CD4-positive, alpha-beta T cell treated with Interleukin-4 for 4 hours (primary cell): ENCODE measurements at regions not wholly inside any gene's neighbourhood (a gene's known extent, or its start where the extent isn't known, plus 50 kb on each side); places are given as distances from the start of the nearest gene placed in this dataset.

Experiments used
- DNase-seq: peaks from one replicate; pipeline ENCODE4 v3.0.0-alpha.2; 2020

DNA sequence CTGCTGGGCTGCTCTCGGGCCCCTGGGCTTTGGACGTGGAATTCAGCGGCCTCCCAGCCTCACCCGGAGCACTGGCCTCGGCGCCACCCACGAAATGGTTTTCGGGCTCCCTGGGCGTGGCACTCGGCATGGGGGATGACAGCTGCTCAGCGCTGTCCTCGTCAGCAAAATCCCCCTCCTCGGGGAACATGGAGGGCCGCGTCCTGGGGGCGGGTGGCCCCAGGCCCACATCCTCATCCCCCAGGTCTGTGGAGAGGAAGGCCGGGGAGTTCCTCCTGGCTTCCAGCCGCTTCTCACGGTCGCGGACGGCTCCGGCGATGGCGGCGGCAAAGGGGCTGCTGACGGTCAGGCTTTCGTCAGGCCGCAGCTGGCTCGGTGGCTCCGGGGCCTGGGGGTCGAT, 88.4 kb downstream of the CTTN start:
- no peak for DNase-seq

DNA sequence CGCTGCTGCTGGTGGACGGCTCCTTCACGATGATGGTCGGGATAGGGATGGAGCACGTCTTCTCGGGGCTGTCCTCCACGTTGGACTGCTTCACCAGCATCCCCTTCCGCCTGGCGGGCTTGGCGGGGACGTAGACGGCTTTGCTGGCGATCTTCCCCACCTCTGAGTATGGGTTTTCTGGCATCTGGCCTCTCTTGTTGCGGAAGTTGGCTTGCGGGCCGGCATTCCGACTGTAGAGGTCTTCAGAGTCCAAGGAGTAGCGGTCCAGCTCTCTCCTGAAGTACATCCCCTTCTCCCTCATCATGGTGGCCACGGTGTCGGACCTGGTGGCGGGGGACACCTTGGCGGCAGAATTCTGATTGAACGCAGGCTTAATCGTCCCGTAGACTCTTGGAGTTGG, 88.8 kb downstream of the CTTN start:
- DNase-seq: no peak

DNA sequence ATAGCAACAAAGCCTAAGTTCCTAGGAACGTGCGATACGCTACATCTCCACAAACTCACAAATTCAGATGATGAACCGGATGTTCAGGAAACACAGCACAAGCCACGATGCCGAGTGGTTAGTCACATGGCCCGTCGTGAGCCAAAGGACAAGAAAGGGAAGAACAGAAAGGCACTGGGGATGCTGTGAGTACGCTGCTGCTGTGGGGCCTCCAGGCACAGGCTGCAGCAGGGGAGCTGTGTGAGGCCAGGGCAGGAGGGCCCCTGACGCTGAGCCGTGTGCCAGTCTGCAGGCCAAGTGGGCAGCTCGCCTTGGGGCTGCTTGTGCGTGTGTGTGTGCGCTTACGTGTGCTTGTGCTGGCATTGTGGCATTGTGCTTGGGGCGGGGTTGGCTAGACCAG, 89.4 kb downstream of the CTTN start:
- no peak for DNase-seq

DNA sequence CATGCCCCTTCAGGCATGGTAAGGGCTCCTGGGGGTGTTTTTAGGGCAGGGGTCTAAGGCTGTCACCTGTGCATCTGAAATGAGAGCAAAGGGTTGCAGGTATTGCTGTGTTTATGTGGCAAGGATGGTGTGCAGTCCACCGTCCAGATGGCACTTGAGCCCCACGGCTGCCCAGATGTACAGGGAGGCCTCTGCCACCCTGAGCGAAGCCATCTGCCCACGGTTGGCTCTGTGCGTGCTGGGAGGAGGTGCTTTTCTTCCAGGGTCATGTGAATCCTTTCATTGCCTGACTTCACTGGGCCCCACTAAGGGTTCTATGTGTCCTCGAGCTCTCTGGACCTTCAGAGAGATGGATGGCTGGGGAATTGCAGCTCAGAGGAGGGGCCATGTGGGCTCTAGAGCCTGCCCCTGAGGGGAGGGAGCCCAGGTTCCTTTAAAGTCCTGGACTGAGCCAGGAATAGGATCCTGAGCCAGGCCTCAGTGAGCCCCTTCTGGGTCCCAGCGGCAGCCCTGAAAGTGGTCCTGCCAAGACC, 89.9 kb downstream of the CTTN start:
- DNase-seq: no peak

DNA sequence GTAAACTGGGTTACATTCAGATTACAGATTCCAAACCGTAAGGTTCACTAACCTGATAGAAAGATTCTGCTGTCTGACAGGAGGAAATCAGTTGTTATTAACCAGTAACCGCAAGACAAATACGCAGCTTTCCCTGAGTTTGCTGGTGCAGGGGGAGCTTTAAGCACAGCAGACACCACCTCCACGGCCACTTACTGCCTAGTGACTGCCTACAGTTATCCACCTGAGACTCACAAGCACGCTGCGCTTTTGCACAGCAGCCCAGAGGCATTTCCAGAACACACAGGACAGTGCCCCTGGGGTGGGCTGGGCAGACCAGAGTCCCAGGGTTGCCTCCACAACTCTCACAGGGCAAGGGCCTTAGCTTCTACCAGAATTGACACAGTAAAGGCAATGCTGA, 90.9 kb downstream of the CTTN start:
- DNase-seq: no peak

DNA sequence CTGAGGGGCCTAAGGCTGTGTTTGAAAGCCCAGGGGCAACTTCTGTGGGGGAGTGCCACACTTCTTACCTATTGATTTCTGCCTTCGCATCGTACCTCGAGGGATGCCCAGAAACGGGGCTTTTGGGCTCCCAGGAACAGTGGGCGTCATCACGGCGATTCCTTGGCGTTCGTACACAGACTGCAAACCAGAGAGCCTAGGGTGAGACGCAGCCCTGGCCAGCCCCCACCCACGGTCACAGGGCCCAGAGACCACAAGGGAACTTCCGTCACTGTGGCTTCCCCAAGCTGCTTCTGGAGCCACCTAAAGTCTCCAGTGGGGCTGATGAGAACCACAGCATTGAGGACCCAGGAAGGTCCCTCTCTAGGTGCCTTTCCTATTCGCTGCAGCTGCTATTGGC, 91.9 kb downstream of the CTTN start:
- DNase-seq: no peak

DNA sequence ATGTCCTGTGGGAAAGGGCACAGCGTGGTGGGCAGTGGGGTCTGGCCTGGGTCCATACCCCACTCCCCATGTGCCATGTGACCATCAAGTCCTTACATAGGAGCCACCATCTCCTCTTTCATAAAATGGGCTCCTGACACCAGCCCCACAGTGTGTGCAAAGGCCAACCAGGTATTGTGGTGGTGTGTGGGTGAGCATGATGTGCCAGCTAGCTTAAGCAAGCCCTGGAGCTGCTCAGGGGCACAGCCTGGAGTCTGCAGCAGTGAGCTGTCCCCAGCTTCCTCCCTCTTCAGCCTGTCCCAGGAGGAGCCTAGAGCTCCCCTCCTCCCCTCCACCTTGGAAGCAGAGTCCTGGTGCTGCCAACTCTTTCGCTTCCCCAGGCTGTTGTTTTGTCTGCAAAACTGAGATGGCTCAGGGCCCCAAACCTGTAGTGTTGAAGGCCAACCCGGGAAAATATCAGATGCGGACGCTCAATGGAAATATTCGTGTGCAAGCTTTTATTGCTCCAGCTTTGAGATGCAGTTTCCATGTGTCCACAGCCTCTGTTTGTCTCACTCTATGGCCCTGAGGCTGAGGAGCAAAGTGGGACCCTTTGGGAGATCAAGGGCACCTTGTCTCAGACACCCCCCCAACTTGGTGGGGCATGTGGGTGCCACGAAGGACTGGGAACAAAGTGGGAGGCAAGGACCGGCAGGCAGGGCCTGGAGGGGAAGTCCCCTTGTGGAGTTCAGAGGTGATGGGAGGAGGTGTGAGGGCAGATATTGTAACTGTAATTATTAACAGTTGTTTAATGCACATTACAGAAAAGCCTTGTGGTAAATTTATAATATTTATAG, 92.6 kb downstream of the CTTN start:
- no peak for DNase-seq

DNA sequence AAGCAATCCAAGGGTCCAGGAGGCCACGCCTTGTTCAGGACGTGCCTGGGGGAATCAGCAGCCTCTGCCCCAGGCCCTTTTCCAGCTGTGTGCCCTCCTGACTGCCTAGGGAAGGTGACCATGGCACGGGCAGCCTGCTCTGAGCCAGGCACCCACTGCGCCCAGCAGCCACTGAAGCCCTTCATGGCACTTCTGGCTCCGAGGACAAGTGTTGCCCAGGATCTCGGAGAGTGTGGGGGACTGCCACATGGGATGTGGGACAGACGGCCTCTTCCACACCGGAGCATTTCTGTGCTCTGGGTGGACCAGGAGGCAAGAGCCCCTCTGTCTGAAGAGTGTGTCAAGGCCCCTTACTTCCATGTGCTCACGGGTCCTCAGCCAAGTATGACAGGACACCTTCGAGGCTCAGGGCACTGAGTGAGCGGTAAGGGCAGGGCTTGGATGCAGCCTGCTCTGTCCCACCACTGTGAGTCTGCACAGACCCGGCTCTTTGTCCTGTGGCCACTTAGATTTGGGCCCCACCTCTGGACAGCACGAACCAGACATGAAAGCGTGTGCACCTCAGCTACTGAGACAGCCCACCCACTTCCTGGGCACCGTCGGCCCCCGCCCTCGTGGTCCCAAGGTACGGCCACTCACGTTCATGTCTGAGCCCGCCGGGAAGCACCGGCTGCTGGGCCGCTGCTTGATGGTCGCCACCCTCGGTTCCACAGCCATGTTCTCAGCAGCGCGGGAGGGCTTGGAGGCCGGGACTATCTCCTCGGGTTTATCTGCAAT, 93.6 kb downstream of the CTTN start:
- DNase-seq: no peak

DNA sequence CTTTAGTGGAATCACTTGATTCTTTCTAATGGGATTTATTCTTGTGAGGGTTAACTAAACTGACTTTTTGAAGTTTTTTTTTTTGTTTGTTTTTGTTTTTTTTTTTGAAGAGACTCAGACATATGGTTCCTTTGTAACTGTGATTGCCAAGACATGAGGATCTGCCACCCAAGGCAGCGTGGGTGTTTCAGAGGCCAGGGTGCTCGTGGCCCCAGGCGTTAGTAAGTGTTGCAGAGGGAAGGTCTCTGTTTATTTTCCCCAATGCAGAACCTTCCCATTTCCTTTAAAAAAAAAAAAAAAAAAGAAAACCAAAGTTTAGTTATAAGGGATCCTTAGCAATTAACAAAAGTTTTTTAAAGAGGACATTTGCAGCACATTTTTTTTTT, 94.8 kb downstream of the CTTN start:
- no peak for DNase-seq

DNA sequence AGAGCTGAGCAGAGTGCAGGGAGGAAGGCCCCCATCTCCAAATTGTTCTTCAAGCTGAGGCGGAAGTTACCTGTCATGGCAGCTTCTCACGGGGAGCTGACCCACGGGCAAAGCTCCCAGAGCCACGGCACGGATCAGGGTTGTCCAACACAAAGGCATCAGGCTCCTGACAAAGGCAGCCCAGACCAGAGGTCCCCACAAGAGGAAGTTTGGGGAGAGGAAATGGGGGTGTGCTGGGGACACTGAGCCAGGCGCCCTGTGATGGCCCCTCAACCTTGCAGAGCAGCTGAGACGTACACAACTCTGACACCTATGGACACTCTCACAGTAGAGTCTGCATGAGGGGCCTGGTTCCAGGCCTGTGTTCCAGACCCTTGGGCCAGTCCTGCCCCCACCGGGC, 95.6 kb downstream of the CTTN start:
- no peak for DNase-seq

DNA sequence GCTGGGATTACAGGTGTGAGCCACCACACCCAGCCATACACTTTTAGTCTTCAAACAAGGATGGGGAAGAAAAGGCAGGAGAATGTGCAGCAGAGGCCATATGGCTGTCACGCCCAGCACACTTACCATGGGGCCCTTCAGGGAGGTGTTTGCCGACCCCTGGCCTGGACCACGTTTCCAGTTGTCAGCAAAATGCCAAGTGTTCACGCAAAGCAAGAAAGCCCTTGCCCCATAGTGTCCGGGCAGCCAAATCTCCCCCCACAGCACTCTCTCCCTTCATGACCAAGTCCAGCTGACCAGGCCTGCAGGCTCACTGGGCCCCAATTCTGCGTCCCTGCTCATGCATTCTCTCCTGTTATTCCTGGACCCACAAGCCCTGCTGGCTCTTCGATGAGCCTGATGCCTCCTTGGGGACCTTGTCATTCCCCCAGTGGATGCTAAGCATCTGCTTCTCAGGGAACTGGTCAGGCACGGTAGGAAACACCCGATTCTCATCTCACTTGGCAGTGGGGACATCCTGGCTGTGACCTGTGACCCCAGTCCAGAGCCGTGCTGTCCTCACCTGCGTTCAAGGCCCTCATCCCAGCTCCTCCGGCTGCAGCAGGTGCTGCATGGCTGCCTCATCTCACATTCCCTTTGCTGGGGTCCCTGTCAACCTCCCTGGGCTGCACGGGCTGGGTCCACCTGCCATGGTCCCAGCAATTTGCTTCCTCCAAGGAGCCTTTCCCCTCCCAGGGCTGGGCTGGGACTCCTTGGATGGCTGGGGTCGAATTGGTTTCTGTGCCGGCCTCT, 96.4 kb downstream of the CTTN start:
- DNase-seq: no peak

DNA sequence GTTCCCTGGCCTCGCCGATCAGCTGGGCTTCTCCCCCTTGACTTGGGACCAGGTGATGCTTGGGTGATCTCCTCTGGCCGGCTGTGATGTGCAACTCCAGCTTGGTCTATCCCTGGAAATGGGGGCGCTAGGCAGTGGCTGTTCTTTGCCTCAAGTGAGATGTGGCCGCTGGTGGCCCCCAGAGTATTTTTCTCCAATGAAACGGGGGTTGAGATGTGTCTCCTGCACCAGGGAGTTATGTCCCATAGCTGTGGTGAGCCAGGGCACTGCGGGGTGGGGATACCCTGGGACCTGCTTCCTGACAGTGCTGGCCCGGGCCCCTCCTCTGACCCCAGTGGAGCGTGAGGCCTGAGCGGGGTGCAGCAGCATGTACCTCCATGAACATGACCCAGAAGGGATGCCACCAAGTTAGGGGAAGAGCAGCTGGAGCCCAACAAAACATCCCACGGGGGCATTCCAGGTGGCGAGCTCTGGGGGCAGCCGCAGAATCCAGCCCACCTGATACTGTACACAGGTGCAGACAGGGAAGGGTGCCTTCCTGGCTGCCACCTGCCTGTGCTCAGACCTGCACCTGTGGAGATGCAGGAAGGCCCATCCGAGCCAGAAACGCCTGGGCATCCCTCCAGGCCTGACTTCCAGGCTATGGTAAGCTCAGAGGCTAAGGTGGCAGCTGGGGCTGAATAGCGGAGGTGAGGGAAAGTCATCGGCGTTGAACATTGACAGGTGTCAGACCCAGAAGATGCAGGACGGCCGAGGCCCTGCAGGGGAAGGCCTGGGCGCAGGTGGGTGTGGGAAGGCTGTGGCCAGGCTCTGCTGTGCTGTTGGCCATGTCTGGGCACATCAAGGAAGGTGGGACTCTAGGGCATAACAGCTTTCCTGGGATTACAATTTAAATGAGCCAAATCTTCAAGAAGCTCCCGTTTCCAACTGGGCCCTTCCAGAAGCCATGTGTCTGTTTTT, 97.3 kb downstream of the CTTN start:
- no peak for DNase-seq

DNA sequence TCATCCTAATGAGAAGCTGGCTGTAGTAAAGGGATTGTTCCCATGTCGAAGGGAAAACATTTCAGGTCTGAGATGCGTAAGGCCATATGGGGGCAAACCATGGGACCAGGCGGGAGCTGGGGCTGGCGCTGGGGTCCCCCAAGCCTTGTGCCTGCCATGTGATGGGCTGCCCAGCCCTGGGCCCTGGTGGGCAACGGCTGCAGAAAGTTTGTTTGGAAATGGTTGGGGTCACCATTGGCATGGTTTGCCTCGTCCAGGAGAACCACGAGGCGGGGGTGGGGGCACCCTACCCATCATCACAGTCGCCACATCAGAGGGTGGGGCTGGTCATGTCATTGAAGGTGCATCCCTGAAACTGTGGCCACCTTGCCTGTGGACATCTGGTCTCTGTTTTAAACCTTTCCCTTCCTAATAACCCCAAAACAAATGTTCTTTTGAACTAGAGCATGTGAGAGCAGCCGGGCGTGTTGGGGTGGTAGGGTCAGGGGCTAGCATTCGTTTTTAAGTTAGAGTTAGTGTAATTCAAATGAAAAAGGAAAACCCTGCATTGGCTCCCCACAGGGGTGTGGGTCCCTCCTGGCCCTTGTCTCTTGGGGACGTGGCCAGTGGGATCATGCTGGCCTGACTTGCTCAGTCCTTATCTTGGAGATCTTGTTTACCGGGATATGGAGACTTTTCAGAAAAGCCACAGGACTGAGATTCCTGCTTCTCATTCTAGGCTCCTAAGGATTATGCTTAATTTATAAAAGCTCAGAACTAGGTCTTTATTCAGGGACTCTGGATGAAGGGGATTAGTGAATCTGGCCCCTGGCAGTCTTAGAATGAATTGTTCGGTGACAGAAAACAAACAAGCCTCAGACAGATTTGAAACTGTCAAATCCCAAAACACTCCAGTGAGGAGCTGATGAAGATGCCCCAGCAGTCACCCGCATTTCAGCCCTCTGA, 98.5 kb downstream of the CTTN start:
- no peak for DNase-seq

DNA sequence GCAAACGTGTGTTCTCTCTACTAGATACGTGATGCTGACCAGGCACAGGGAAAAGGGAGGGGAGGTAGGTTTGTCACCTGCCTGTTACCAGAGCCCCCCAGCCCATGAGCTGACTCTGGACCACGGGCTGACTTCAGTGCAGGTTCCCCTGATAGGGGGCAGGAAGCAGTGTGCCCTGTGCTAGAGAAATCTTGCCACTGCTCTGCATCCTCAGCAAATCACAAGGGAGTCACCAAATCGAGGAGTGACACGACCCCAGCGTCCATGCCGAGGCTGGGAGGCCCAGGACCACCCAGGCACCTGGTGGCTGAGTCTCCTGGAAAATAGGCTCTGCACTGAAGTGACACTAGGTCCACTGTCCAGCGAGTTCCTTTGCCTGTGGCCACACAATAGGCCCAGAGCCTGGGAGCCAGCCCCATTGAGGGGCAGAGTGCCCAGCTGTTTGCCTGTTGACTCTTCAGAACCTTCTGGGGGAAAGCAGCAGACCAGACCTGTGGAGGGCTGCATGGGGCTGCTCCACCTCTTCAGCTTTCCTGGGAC, 99.3 kb downstream of the CTTN start:
- DNase-seq: no peak

DNA sequence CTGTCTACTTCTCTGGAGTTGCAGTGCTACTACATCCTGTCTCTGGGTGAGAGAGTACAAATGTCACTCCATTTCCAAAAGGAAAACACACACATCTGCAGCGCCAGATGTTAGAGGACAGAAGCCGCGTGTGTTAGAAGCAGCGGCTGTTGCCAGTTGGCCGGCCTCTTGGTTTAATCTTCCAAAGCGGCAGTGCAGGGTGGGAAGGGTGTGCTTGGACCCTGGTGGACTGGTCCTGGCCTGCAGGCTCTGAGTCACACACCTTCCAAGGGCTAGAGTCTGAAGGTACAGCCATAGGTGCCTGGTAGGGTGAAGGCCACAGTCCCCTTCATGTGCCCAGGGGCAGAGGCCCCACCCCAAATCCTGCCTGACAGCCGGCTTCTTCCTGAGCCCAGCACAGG, 99.8 kb downstream of the CTTN start:
- no peak for DNase-seq

DNA sequence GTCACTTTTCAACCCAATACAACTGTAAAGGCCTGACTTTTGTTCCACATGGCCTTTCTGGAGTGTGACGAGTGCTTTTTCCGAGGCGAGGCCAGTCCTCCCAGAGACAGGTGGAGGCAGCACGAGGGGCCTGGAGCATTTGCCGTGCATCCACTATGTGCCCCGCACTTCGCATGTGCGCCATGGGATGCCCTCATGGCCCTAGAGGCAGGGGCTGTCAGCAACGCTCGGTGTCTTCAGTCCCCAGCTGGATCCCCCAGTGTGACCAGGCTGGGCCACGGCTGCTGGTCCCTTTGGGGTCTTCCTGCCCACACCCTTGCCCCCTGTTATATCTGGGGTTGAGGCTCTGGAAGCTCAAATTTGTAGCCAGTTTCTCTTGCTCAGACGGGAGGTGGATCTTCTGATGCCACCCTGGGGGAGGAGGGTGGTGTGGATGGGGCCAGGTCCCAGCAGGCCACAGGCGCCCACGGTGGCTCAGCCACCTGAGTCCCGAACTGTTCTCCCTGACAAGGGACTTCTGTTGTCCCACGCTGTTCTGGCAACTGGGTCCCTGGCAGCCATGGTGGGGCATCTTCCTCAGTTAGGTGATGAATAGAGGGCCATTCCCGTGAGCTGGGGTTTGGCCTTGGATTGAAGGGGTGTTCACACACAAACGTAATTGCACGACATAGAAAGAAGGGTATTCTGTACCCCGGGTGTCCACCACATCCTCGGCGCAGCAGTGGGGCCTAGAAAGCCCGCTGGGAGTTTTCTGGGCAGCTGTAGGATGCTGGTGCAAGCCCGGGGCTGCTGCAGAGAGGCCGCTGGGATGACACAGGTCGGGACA, 100.9 kb downstream of the CTTN start:
- no peak for DNase-seq

DNA sequence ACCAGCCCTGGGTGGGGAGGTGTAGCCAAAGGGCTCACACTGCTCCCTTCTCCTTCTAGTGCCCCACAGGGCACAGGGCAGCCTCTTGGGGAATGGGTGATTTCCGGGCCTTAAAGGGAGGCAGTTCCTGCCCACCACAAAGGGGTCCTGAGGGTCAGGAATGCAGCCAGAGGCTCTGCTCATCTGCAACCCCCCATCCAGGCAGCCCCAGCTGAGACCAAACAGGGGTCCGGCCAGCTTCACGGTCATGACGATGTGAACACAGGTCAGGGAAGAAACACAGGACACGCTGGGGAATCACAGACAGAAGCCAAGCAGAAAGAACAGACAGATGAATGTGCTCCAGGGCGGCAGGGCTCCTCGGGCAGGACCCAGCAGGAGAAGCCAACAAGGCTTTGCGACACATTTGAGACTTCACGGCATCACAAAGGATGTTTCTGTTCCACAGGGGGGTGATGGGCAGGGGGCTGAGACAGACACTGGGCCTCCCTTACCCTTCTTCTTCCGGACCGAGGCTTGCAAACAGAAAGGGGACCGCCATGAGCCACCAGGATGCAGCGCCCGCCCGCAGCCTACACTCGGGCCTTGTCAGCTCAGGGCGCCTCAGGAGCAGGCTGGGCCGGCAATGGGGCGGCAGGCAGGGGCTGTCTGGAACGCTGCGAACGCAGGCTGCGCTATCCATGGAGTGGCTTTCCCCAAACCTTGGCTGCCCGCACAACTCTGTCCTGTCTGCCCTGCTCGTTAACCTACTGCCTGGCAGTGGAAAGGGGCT, 101.9 kb downstream of the CTTN start:
- DNase-seq: no peak

DNA sequence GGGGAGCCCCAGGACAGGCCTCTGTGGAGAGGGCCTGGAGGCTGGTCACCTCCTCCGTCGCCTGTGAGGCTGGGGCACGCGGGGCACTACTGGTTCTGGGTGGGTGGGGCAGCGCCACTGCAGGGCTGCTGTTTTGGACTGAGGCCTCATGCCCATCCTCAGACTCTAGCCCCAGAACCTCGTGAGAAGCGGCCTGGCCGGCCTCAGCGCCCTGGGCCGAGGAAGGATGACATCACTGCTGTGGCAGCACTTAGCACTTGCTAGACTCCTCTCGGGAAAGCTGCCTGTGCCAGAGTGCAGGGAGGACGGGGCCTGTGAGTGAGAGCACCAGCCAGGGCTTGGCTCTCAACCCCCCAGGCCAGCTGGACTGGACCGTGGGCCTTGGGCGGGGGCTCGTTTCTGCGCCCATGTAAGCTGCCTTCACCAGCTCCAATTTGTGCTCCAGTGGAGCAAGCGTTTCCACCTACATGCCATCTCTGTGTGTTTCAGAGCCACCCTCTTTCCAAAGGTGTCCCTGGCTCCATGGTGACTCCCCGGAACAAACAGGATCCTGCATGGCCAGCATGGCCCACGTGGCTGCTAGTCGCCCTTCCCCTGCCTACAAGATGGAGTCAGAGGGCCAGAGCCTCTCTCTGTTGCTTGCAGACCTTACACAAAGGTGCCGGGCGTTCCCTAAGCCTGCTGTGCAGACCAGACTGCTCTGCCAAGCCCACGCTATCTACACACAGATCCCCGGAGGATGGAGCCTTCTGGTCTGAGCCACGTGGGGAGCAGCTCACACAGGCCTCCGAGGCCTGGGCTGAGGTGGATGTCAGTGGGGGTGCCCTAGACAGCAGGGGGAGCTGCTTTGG, 102.9 kb downstream of the CTTN start:
- DNase-seq: no peak
